GM18498 (cell line): ENCODE measurements at regions not wholly inside any gene's neighbourhood (a gene's known extent, or its start where the extent isn't known, plus 50 kb on each side); places are given as distances from the start of the nearest gene placed in this dataset.

ENCODE experiments used
- ATAC-seq: cut with Tn5 transposase; IDR thresholded peaks from one replicate; pipeline ENCODE4 v1.9.1; 2021; ENCODE audit warnings: mild to moderate bottlenecking, moderate library complexity; ENCODE audit not compliant: unreplicated experiment

DNA sequence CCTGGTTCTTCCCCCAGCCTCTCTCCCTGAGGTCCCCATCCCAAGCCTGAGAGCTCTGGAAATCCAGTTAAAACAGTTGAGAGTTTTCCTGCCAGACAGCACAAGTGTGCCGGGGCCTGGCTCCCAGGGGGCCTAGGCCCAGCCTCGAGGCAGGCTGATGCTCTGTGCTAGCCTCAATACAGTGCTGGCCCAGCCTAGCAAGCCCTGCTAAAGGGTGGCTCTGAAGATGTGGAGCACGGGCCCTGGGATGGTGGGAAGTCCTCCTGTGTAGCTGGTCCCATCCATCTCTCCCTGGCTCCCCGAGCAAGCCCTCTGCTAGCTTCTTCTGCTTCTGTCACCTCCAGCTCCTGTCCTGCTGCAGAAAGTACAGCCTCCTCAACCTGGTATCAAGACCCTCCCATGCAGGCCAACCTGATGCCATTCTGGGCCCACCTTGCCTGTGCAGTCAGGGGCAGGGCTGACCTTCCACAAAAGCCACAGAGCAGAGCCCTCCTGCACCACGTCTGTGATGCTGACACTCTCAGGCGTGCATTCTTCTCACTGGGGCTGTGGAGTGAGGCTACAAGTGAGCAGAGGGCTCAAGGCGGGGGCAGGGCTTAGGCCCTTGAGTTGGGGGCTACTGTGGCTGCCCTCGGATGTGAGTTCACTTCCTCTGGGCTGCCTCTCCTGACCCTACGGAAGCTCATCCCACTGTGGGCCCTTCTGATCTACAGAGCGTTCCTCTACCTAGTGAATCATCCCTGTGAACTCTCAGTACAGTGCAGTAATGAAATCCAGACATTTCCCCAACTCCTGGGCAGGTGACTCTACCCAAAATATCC lies 60.1 kb upstream of the LAPTM4A start:
- no peak for ATAC-seq

DNA sequence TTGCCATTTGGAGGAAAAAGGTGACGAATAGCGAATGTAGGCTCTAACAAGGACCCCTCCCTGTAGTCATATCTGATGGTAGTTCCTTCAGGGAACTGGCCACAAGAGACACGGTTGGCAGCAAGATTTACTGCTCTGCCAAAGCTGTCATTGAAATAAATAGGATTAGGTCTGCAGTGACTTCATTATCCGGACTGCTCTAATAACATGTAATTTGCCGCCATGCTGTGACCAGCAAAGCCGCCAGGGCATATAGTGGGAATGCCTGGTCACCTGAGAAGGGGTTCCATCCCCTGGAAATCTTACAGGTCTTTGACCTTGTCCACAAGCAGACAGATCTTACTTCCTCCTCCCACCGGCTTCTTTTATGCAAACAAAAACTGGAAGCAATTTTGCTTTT lies 59.4 kb upstream of the LAPTM4A start:
- ATAC-seq, result no peak

DNA sequence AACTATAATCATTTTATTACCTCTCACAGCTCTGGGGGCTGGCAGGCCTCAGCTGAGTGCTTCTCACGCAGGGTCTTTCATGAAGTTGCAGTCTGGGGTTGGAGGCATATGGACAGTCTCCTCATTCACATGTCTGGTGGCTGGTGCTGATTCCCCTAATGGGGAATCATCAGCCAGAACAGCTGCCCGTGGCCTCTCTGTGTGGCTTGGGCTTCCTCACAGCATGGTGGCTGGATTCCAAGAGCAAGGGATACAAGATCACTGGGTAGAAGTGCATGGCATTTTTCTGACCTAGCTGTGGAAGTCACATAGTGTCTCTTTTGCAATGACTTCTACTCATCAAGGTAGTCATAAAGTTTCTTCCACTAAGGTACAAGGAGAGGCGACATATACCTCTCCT lies 59.0 kb upstream of the LAPTM4A start:
- no peak for ATAC-seq

DNA sequence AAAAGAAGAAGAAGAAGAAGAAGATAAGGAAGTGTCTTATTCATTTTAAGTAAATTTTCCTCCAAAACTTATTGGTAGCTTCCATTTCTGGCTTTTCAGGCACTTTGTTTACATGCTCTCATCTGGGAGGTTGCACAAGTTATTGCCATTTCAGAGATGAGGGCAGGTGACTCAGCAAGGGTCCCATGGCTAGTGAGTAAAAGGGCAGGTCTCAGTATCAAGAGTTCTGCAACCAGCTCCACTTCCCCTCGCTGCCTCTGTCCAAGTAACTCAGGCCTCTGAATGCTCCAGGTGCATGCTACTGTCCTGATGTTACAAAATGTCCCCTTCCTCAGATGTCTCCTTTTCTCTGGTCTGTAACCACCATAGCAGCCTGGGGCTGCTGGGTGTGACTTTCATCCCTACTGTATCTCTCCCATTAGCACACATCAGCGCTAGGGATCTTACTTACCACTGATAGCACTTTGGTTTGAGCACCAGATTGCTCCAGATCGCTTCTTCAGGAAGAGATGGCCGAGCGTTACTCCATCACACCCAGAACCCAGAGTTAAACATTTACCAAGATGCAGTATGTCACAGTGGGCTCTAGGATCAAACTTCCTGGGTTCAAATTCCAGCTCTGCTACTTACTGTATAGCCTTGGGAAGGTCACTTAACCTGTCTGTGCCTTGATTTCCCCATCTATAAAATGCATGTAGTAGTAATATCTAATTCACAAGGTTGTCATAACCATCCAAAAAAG lies 57.4 kb upstream of the LAPTM4A start:
- ATAC-seq, result no peak

DNA sequence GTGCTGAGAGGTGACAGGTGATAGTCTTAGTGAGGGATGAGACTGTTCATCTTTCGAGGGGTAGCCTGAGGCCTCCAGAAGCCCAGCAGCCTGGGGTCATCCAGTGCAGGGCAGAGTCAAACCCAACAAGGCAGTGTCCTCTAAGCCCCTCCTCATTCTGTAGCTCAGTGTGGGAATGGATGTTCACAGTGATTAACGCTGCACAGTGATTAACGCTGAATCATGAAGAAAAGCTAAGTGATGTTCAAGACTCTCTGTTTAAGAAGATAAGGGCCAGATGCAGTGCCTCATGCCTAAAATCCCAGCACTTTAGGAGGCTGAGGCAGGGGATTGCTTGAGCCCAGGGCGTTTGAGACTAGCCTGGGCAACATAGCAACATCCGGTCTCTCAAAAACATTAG lies 56.3 kb upstream of the LAPTM4A start:
- ATAC-seq, result no peak

DNA sequence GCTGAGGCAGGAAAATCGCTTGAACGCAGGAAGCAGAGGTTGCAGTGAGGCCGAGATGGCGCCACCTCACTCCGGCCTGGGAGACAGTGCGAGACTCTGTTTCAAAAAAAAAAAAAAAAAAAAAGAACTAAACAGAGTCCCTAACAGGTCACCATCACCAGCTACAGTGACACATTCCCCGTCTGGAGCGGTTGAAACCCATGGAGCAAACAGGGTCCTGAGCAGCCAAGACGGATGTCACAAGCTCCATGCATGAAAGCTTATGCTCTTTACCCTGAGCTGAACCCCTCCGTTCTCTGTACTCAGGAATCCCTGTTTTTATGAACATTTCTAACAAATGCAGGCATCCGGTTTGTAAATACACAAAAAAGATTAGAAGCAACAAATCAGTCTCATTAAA lies 55.9 kb upstream of the LAPTM4A start:
- no peak for ATAC-seq

DNA sequence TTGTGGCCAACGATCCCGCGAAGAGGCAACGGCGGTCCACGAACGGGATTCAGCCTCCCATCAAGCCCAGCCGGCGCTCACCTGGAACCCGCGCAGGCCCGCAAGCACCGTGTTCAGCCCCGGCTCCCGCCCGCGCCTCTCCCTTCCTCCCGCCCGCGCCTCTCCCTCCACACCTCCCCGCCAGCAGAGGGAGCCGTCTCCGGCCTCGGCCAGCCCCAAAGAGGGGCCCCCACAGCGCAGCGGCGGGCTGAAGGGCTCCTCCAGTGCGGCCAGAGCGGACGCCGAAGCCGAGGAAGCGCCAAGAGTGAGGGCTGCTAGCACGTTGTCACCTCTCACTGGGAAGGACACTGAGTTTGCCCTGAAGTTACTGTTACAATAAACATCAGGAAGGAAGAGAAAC lies 55.3 kb upstream of the LAPTM4A start:
- ATAC-seq, result no peak

DNA sequence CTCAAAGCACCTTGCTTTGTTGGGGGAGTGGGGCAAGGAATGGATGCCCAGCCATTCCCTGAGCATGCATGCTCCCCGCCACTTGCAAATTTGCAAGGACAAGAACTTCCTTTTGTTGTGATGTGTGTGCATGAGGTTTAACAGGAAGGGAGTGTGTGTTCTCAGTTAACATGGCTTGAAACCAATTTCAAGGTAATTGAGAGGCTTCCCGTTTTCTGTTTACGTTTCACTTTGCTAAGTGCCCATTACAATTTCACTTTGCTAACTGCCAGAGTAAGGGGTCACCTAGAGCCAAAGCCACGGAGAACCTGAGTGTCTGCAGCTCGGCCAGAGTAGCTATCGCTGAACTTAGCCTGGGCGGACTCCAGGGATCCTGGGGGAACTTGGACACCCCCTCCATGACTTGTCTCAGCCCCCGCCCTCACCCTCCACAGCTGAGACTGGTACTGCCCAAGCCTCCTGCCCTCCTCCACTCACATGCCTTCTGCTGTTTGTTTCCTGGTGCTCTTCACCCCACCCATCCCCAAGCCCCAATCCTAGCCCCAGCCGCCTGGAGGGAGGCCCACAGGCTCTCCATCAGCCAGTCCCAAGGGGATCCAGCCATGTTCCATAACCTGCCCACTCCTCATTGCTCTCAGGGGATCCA lies 53.6 kb upstream of the LAPTM4A start:
- ATAC-seq, result no peak

DNA sequence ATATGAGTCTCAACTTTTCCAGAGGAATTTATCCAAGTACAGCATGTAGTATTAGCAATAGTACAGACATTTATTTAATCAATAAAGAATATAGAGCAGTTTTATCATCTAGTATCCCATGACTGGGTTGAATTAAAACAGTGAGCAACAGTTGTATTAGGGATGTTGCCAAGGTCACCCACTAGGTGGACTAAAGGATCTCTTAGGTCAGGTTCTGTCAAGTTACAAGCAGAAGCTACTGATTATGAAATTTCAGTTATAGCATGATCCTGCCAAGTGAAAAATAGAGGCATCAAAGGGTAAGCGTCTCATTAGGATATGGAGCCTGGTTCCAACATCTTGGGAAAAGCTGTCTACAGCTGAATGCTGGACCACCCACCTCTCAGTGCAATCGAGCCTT lies 52.1 kb upstream of the LAPTM4A start:
- no peak for ATAC-seq
